GM23338 (cell line): ENCODE measurements at regions not wholly inside any gene's neighbourhood (a gene's known extent, or its start where the extent isn't known, plus 50 kb on each side); places are given as distances from the start of the nearest gene placed in this dataset.

Experiments used
- ATAC-seq: fragments of 200-7000 bp; cut with Tn5 transposase; 3 replicates; pipeline ENCODE4 v1.9.1; 2020
- DNase-seq: peaks from one replicate; pipeline ENCODE4 v3.0.0-alpha.2; 2015; ENCODE audit warnings: low spot score
- H2AFZ ChIP-seq: fragments of 200-600 bp; sonication (generic); 2 replicates; pipeline ENCODE4 v1.8.0; 2016; ENCODE audit warnings: antibody characterized with exemption, mild to moderate bottlenecking, moderate library complexity
- H3F3A ChIP-seq: fragments of 200-600 bp; sonication (generic); replicated peaks from 2 replicates; pipeline ENCODE4 v1.8.0; 2017; ENCODE audit warnings: antibody characterized with exemption, mixed run types, low read depth
- H3K27ac ChIP-seq: fragments of 200-600 bp; sonication (generic); 2 replicates; pipeline ENCODE4 v1.6.1; 2016; ENCODE audit warnings: low read depth
- H3K27me3 ChIP-seq: fragments of 200-600 bp; sonication (generic); 2 replicates; pipeline ENCODE4 v1.8.0; 2016; ENCODE audit warnings: mild to moderate bottlenecking, mixed run types, moderate library complexity; ENCODE audit not compliant: insufficient read depth
- H3K36me3 ChIP-seq: fragments of 200-600 bp; sonication (generic); 2 replicates; pipeline ENCODE4 v1.8.0; 2016; ENCODE audit warnings: mild to moderate bottlenecking; ENCODE audit not compliant: insufficient read depth
- H3K4me1 ChIP-seq: fragments of 200-600 bp; sonication (generic); 2 replicates; pipeline ENCODE4 v1.8.0; 2016; ENCODE audit warnings: mild to moderate bottlenecking, moderate library complexity; ENCODE audit not compliant: insufficient read depth
- H3K4me2 ChIP-seq: fragments of 200-600 bp; sonication (generic); 2 replicates; pipeline ENCODE4 v1.7.1; 2017; ENCODE audit warnings: mixed run types
- H3K4me3 ChIP-seq: fragments of 200-600 bp; sonication (generic); 2 replicates; pipeline ENCODE4 v1.6.1; 2016; ENCODE audit warnings: mixed run types
- H3K79me2 ChIP-seq: fragments of 200-600 bp; sonication (generic); replicated peaks from 2 replicates; pipeline ENCODE4 v1.8.0; 2017; ENCODE audit warnings: mild to moderate bottlenecking; ENCODE audit not compliant: insufficient read depth
- H3K9me2 ChIP-seq: fragments of 200-600 bp; sonication (generic); 2 replicates; pipeline ENCODE4 v1.8.0; 2017; ENCODE audit not compliant: insufficient read depth
- H4K20me1 ChIP-seq: fragments of 200-600 bp; sonication (generic); replicated peaks from 2 replicates; pipeline ENCODE4 v1.8.0; 2017; ENCODE audit warnings: mild to moderate bottlenecking; ENCODE audit not compliant: insufficient read depth
- H3K27ac Mint-ChIP-seq: 2 replicates; pipeline ENCODE4 v1.8.0; 2020; ENCODE audit warnings: inconsistent platforms, mild to moderate bottlenecking, moderate library complexity, mixed read lengths
- H3K27me3 Mint-ChIP-seq: 3 replicates; pipeline ENCODE4 v1.8.0; 2022; ENCODE audit warnings: low read depth, mild to moderate bottlenecking, moderate library complexity, mixed read lengths, inconsistent platforms; ENCODE audit not compliant: insufficient read depth, poor library complexity
- H3K36me3 Mint-ChIP-seq: 3 replicates; pipeline ENCODE4 v1.8.0; 2021; ENCODE audit warnings: low read depth, mild to moderate bottlenecking, inconsistent platforms, moderate library complexity, mixed read lengths
- H3K4me1 Mint-ChIP-seq: 3 replicates; pipeline ENCODE4 v1.8.0; 2020; ENCODE audit warnings: mild to moderate bottlenecking, inconsistent platforms, mixed read lengths
- H3K4me3 Mint-ChIP-seq: 3 replicates; pipeline ENCODE4 v1.8.0; 2021; ENCODE audit warnings: moderate library complexity, mild to moderate bottlenecking, inconsistent platforms, mixed read lengths
- H3K9me3 Mint-ChIP-seq: 3 replicates; pipeline ENCODE4 v1.8.0; 2020; ENCODE audit warnings: moderate library complexity, mild to moderate bottlenecking, inconsistent platforms, mixed read lengths
- CREB1 ChIP-seq: fragments of 250-450 bp; sonication (Bioruptor Pico); IDR thresholded peaks from 2 replicates; pipeline ENCODE4 v1.5.0; 2020; ENCODE audit warnings: low read depth, mild to moderate bottlenecking, moderate library complexity
- CTCF ChIP-seq, 2 experiments: fragments of 200-600 bp in 1 of 2; sonication (generic) in 1 of 2; conservative IDR thresholded peaks; 2 replicates each; pipeline versions ENCODE4 v1.5.1 to v1.6.1; 2016 to 2017; ENCODE audit warnings: antibody characterized with exemption in 2 of 2, low read depth in 2 of 2, mild to moderate bottlenecking in 2 of 2, moderate library complexity in 1 of 2
- EZH2 ChIP-seq: fragments of 200-600 bp; sonication (generic); IDR thresholded peaks from one replicate; pipeline ENCODE4 v1.8.0; 2017; ENCODE audit warnings: antibody characterized with exemption, mild to moderate bottlenecking, low read depth; ENCODE audit not compliant: unreplicated experiment
- EZH2phosphoT487 ChIP-seq: fragments of 200-600 bp; sonication (generic); IDR thresholded peaks from one replicate; pipeline ENCODE4 v1.8.1; 2018; ENCODE audit warnings: antibody characterized with exemption; ENCODE audit not compliant: unreplicated experiment
- JUNB ChIP-seq: IDR thresholded peaks from one replicate; pipeline ENCODE4 v1.6.1; 2016; ENCODE audit warnings: antibody characterized with exemption; ENCODE audit not compliant: unreplicated experiment
- NANOG ChIP-seq: IDR thresholded peaks from 2 replicates; pipeline ENCODE4 v1.6.1; 2016; ENCODE audit warnings: antibody characterized with exemption, borderline replicate concordance
- POLR2AphosphoS5 ChIP-seq: IDR thresholded peaks from 2 replicates; pipeline ENCODE4 v1.6.1; 2016; ENCODE audit warnings: antibody characterized with exemption, low read depth
- STAT1 ChIP-seq: IDR thresholded peaks from one replicate; pipeline ENCODE4 v1.6.1; 2016; ENCODE audit warnings: antibody characterized with exemption; ENCODE audit not compliant: unreplicated experiment
- ZNF114 ChIP-seq: fragments of 250-450 bp; sonication (Bioruptor Pico); IDR thresholded peaks from 2 replicates; pipeline ENCODE4 v1.5.0; 2020; ENCODE audit warnings: mild to moderate bottlenecking, moderate library complexity
- ZNF331 ChIP-seq: fragments of 250-450 bp; sonication (Bioruptor Pico); IDR thresholded peaks from 2 replicates; pipeline ENCODE4 v1.5.0; 2020; ENCODE audit warnings: low read depth, mild to moderate bottlenecking, moderate library complexity
- ZNF462 ChIP-seq: fragments of 250-450 bp; sonication (Bioruptor Pico); IDR thresholded peaks from 2 replicates; pipeline ENCODE4 v1.5.0; 2020; ENCODE audit warnings: mild to moderate bottlenecking, moderate library complexity
- TF ChIP-seq, protein P1 (sequence below): IDR thresholded peaks from one replicate; pipeline ENCODE4 v1.6.1; 2018; ENCODE audit warnings: antibody characterized with exemption; ENCODE audit not compliant: unreplicated experiment
- TF ChIP-seq, protein P2 (sequence below): IDR thresholded peaks from 2 replicates; pipeline ENCODE4 v1.6.1; 2016; ENCODE audit warnings: antibody characterized with exemption

DNA sequence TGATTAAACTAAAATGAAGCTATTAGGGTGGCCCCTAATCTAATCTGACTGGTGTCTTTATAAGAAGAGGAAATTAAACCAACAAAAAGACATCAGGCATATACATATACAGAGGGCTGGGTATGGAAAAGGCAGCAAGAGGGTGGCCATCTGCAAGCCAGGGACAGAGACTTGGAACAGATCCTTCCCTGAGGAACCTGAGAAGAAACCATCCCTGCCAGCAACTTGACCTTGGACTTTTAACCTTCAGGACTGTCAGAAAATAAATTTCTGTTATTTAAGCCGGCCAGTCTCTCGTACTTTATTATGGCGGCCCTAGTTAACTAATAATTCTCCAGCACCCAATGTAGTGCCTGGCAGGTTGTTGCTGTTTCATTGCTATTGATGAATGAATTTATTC is 361.5 kb upstream of the PDGFD start:
- DNase-seq (no peak), ATAC-seq (no peak)
- Histone ChIP-seq H2AFZ (no peak overlapping the region), H3K27me3 (no peaks in the 10 kb centered on the region), H3K4me2 (no peak overlapping the region), H4K20me1 (no peaks in the 10 kb centered on the region), H3K4me1 (no peaks in the 10 kb centered on the region), H3F3A (no peaks in the 10 kb centered on the region), H3K4me3 (no peak overlapping the region), H3K36me3 (no peaks in the 10 kb centered on the region), H3K27ac (no peak overlapping the region), H3K9me2 (no peaks in the 10 kb centered on the region), H3K79me2 (no peaks in the 10 kb centered on the region)
- Mint-ChIP-seq H3K4me1 (no peaks in the 10 kb centered on the region), H3K27ac (no peak overlapping the region; the same call in 1 of the 2 replicates), H3K36me3 (no peaks in the 10 kb centered on the region), H3K27me3 (peaks cover 2% of the 10 kb centered on the region), H3K4me3 (no peak overlapping the region), H3K9me3 (no peaks in the 10 kb centered on the region)
- no peak for TF ChIP-seq ZNF331 (CRISPR knock-in tag)
- TF ChIP-seq EZH2phosphoT487, result no peak
- TF ChIP-seq STAT1, result no peak
- no peak for TF ChIP-seq ZNF114
- no peak for TF ChIP-seq POLR2AphosphoS5
- no peak for TF ChIP-seq EZH2
- TF ChIP-seq CTCF (conservative IDR thresholded peaks at IDR 0.05; ENCODE audit: low read depth in 2 of 2), result no peak
- TF ChIP-seq, protein P1, sequence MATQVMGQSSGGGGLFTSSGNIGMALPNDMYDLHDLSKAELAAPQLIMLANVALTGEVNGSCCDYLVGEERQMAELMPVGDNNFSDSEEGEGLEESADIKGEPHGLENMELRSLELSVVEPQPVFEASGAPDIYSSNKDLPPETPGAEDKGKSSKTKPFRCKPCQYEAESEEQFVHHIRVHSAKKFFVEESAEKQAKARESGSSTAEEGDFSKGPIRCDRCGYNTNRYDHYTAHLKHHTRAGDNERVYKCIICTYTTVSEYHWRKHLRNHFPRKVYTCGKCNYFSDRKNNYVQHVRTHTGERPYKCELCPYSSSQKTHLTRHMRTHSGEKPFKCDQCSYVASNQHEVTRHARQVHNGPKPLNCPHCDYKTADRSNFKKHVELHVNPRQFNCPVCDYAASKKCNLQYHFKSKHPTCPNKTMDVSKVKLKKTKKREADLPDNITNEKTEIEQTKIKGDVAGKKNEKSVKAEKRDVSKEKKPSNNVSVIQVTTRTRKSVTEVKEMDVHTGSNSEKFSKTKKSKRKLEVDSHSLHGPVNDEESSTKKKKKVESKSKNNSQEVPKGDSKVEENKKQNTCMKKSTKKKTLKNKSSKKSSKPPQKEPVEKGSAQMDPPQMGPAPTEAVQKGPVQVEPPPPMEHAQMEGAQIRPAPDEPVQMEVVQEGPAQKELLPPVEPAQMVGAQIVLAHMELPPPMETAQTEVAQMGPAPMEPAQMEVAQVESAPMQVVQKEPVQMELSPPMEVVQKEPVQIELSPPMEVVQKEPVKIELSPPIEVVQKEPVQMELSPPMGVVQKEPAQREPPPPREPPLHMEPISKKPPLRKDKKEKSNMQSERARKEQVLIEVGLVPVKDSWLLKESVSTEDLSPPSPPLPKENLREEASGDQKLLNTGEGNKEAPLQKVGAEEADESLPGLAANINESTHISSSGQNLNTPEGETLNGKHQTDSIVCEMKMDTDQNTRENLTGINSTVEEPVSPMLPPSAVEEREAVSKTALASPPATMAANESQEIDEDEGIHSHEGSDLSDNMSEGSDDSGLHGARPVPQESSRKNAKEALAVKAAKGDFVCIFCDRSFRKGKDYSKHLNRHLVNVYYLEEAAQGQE, result no peak
- no peak for TF ChIP-seq ZNF462 (CRISPR knock-in tag)
- TF ChIP-seq JUNB, result no peak
- TF ChIP-seq, protein P2, sequence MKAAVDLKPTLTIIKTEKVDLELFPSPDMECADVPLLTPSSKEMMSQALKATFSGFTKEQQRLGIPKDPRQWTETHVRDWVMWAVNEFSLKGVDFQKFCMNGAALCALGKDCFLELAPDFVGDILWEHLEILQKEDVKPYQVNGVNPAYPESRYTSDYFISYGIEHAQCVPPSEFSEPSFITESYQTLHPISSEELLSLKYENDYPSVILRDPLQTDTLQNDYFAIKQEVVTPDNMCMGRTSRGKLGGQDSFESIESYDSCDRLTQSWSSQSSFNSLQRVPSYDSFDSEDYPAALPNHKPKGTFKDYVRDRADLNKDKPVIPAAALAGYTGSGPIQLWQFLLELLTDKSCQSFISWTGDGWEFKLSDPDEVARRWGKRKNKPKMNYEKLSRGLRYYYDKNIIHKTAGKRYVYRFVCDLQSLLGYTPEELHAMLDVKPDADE, result no peak
- no peak for TF ChIP-seq NANOG
- no peak for TF ChIP-seq CREB1 (CRISPR knock-in tag)
